ENCODE measurements at regions not wholly inside any gene's neighbourhood (a gene's known extent, or its start where the extent isn't known, plus 50 kb on each side); places are given as distances from the start of the nearest gene placed in this dataset.

DNA sequence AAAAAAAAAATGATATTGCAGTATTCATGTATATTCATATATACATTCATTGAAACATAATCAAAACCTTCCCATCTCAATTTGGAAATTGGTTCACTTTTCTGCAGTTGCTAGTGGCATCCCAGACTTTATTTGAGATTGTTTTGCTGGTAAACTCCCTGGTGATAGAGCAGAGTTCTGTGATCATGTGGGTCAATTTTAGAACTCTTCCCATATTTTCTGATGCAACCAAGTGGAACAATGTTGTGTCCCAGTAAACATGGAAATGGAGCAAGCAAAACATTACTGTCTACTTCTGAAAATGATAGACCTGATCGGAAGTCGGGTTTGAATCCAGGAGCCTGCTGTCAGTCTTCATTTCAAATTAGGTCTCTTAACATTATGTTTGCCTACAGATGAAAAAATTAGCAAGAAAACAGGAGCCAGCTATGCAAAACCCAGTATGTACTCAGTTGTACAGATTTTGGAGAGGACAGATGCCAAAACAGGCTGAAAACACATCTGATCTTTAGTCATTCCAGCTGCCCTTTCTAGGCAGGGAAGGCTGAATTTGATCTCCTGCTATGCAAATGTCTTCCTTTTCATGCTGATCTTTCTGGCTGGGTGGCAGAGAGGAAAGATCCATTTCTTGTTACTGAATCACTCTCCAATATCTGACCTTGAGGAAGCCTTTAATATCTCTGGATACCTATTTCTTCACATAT, 786.6 kb upstream of the SOX9 start:
- Mint-ChIP-seq H3K4me1 (no peaks in the 10 kb centered on the region), H3K36me3 (ENCODE audit: low read depth) (no peaks in the 10 kb centered on the region), H3K9me3 (peaks cover 2% of the 10 kb centered on the region), H3K4me3 (no peak overlapping the region), H3K27ac (no peak overlapping the region), H3K27me3 (no peaks in the 10 kb centered on the region)
- DNase-seq, result no peak
- ChIA-PET CTCF (no interaction called here), POLR2A (no interaction called here)

DNA sequence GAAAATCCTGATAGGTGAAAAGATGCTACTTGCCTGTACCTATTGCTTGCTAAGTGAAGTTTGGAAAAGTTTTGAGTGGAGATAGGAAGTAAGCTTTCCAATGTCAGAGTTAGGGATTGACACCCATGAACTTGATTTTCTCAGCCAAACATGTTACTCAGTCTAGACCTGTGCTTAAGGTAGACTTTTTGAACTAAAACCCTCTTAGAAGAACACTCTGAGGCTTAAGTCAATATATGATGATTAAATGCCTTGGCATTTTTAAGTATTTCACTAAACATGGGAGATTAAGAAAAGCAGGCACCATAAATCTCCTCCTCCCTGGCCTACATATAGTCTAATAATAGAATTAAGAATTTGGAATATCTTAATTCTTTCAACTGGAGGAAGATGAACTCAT, 785.6 kb upstream of the SOX9 start:
- Mint-ChIP-seq H3K9me3 (peaks cover 2% of the 10 kb centered on the region), H3K4me1 (no peaks in the 10 kb centered on the region), H3K27ac (no peak overlapping the region), H3K36me3 (ENCODE audit: low read depth) (no peaks in the 10 kb centered on the region), H3K4me3 (no peak overlapping the region), H3K27me3 (no peaks in the 10 kb centered on the region)
- ChIA-PET CTCF (no interaction called here), POLR2A (no interaction called here)
- DNase-seq, result no peak

DNA sequence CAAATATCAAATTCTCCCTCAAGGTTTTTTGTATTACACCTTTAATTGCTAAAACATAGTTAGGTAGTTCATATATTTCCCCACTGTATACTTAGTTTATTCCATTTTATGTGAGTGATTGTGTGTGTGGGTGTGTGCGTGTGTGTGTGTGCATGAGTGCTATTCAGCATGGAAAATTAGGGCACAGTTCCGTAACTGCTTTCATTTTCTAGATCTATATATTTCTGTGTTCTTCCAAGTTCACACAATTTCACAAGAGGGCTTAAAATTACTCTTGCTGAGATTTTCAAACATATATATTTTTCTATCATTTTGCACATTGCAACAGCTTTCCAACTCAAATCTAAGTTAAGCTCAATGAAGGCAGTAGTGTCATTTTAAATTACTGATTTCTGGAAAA, 782.9 kb upstream of the SOX9 start:
- Mint-ChIP-seq H3K4me1 (no peaks in the 10 kb centered on the region), H3K27ac (no peak overlapping the region), H3K9me3 (peaks cover 13% of the 10 kb centered on the region), H3K27me3 (no peaks in the 10 kb centered on the region), H3K36me3 (ENCODE audit: low read depth) (no peaks in the 10 kb centered on the region), H3K4me3 (no peak overlapping the region)
- CTCF ChIA-PET, result no interaction called here
- no peak for DNase-seq
- POLR2A ChIA-PET, result no interaction called here

DNA sequence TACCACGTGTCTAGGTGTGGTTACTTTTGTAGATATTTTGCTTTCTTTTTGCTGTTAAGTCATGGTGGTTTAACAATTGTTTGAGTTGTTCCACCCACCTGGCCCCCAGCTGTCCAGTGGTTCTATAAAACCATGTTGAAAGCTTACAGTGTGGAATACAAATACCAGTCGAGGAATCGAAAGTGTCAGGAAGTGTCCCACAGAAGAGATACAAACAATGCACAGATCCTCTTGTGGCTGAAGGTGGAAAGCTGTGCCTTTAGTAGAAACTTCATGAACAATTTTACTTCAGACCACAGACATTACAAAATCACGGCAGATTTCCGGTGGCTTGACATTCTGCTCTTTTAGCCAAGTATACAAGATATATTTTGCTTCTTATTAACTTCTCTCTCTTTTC, 782.4 kb upstream of the SOX9 start:
- no peak overlapping the region for H3K27ac Mint-ChIP-seq
- no peaks in the 10 kb centered on the region for H3K4me1 Mint-ChIP-seq
- peaks cover 13% of the 10 kb centered on the region for H3K9me3 Mint-ChIP-seq
- no peak for DNase-seq
- H3K4me3 Mint-ChIP-seq, result no peak overlapping the region
- POLR2A ChIA-PET, result no interaction called here
- H3K36me3 Mint-ChIP-seq (ENCODE audit: low read depth), result no peaks in the 10 kb centered on the region
- no peaks in the 10 kb centered on the region for H3K27me3 Mint-ChIP-seq
- CTCF ChIA-PET, result no interaction called here

DNA sequence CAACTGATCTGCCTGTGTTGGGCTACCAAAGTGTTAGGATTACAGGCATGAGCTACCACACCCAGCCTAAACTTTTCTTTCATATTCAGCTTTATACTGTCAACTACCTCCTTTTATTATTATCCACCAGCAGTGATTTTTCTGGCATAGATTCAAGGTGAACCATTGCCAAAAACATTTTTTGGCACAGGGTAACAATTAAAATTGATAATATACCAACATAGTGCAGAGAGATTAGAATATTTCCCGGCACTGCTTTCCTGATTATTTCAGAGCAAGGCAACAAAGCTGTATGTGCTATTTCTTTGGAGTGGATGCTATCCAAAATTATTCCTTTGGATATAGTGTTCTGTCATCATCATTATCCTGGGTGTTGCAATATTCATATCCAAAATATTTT, 781.6 kb upstream of the SOX9 start:
- no peaks in the 10 kb centered on the region for H3K4me1 Mint-ChIP-seq
- ChIA-PET CTCF (no interaction called here), POLR2A (no interaction called here)
- no peaks in the 10 kb centered on the region for H3K36me3 Mint-ChIP-seq (ENCODE audit: low read depth)
- H3K9me3 Mint-ChIP-seq, result peaks cover 13% of the 10 kb centered on the region
- DNase-seq, result no peak
- no peaks in the 10 kb centered on the region for H3K27me3 Mint-ChIP-seq
- no peak overlapping the region for H3K27ac Mint-ChIP-seq
- no peak overlapping the region for H3K4me3 Mint-ChIP-seq

DNA sequence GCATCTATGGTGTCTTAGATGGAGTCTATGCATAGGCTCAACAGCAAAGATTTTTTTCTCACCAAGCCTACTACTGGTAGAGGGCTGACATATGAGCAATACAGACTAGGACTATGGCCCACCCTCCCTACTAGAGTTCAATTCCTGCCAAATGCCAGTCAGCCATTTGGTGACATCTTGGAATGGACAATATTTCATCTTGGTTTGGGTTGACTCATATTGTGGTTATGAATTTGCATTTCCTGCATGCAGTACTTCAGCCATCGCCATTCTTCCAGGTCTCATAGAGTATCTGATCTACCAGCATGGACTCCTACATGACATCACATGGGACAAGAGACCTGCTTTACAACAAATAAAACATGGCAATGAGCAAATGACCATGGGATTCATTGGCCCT, 778.1 kb upstream of the SOX9 start:
- Mint-ChIP-seq H3K27ac (no peak overlapping the region), H3K4me1 (no peaks in the 10 kb centered on the region), H3K36me3 (ENCODE audit: low read depth) (no peaks in the 10 kb centered on the region), H3K9me3 (peaks cover 13% of the 10 kb centered on the region), H3K27me3 (no peaks in the 10 kb centered on the region), H3K4me3 (no peak overlapping the region)
- ChIA-PET POLR2A (no interaction called here), CTCF (no interaction called here)
- DNase-seq, result no peak

DNA sequence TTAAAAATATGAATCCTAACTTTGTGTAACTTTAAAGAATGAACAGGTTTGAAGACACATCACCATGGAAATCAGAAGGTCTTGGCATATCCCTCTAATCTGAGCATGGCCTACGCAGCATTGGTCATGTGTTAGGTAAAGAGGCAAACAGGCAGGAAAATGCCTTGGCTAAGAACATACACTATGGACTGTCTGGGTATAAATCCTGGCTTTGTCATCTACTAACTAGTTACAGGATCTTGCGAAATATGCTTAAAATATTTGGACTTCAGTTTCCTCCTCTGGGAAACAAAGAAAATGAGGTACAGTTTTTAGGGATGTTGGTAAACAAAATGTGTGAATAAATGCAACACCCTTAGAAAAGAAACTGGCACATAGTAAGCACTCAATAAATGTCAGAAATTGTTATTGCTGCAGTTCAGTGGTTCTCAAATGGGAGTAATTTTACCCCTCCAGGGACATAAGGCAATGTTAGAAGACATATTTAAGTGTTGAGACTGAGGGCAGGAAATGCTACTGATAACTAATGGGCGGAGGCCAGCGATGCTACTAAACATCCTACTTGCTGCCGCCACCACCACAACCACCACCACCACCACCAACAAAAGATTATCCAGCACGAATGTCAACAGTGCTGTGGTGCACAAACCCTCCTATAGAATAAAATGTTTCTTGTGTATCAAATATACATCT, 770.8 kb upstream of the SOX9 start:
- Mint-ChIP-seq H3K4me3 (no peak overlapping the region), H3K4me1 (no peaks in the 10 kb centered on the region), H3K27me3 (no peaks in the 10 kb centered on the region), H3K9me3 (peaks cover 6% of the 10 kb centered on the region), H3K27ac (no peak overlapping the region), H3K36me3 (ENCODE audit: low read depth) (no peaks in the 10 kb centered on the region)
- ChIA-PET POLR2A (no interaction called here), CTCF (no interaction called here)
- DNase-seq, result no peak

DNA sequence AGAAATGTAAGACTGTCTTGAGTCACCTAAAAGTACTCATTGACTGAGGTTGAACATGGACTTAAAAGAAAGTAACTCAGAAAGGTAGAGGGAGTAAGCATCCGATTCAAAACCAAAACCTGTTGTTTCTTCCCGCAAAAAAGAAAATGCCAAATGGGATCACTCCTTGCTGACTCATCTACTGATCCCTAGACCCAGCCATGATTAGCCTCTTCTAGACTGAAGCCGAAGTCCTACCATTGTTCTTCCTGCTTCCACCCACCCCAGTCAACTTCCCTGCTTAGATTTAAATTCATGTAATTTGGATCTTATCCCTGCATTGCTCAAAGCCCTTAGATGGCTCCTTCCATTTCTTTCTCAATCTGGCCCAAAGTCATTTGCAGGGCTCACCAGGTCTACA, 760.5 kb upstream of the SOX9 start:
- H3K36me3 Mint-ChIP-seq (ENCODE audit: low read depth), result no peaks in the 10 kb centered on the region
- no peak for DNase-seq
- POLR2A ChIA-PET, result no interaction called here
- H3K27ac Mint-ChIP-seq, result no peak overlapping the region
- peaks cover 22% of the 10 kb centered on the region for H3K9me3 Mint-ChIP-seq
- no peaks in the 10 kb centered on the region for H3K27me3 Mint-ChIP-seq
- no peaks in the 10 kb centered on the region for H3K4me1 Mint-ChIP-seq
- no peak overlapping the region for H3K4me3 Mint-ChIP-seq
- CTCF ChIA-PET, result no interaction called here

DNA sequence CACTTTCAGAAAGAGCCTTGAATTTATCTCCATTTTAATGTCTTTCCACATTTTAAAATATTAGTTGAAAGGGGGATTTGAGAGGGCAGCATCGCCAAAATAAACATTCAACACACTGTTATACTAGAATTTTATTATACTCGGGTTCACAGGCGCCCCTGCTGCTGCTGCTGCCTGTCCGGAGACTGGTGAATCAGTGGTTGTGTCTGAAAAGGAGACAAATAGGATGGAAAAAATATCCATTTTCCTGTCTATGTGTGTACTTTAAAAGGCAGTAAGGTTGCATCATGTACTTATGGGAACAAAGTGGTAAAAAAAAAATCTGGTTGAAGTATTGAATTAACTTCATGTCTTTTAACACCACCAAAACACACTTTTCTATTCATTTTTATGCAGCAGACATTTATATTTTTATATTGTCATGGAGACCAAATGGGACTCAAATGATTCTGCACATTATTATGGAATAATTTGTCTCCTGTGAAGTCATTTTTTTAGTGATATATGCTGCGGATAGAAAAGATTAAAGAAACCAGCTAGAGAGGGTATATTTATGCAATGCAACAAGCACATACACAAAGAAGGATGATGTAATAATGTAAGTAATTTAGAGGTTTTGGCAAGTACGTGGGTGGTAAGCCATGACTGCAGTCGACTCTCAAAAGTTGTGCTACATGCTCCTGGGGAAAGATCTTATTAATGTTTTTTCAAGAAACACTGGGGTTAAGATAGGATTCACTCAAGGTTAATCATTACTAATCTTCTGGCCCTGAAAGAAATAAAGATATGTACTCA, 759.0 kb upstream of the SOX9 start:
- CTCF ChIA-PET, result no interaction called here
- POLR2A ChIA-PET, result no interaction called here

DNA sequence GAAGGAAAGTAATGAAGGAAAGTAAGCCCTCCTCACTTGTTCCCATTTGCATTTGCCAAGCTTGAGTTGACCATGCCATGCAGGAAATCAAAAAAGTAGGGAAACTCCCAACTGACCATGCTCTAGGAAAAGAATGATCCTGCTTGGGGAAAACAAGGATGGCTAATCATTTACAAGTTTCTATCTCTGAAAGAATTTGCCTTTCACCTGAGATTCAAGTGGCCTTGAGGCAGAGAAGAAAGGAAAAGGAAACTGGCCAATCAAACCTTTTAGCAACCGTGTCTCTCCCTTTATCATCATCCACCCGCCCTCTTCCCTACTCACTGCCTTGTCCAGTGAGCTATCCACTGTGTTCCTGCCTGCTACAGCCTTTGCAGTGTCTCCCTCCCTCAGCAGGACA, 757.2 kb upstream of the SOX9 start:
- peaks cover 25% of the 10 kb centered on the region for H3K9me3 Mint-ChIP-seq
- H3K27me3 Mint-ChIP-seq, result no peaks in the 10 kb centered on the region
- no peaks in the 10 kb centered on the region for H3K4me1 Mint-ChIP-seq
- peak overlapping the region; percentile 50 for H3K27ac Mint-ChIP-seq
- ChIA-PET POLR2A (no interaction called here), CTCF (no interaction called here)
- H3K4me3 Mint-ChIP-seq, result no peak overlapping the region
- H3K36me3 Mint-ChIP-seq (ENCODE audit: low read depth), result no peaks in the 10 kb centered on the region
- no peak for DNase-seq

More for the DNA sequence above, 759.0 kb upstream of the SOX9 start:
- Mint-ChIP-seq H3K27ac (no peak overlapping the region), H3K36me3 (ENCODE audit: low read depth) (no peaks in the 10 kb centered on the region), H3K9me3 (peaks cover 28% of the 10 kb centered on the region), H3K4me1 (no peaks in the 10 kb centered on the region), H3K27me3 (no peaks in the 10 kb centered on the region), H3K4me3 (no peak overlapping the region)
- DNase-seq, result no peak

DNA sequence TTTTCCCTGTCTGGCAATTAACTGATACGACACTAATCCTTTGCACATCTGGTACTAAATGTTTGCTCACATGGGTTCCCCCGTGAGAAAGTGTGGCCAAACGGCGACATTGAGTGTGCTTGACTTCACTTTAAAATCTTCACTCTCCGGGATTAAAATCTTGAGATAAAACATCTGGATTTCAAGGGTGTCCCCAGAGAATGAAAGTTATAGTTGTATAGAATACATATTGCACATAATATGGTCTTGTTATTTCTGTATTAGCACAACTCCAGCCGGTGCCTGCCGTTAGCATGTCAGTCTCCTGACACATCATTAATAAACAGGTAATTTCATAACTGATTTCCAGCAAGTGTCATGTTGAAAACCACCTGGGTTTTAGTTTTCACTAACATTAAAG, 749.0 kb upstream of the SOX9 start:
- DNase-seq, result no peak
- ChIA-PET POLR2A (no interaction called here), CTCF (no interaction called here)
- no peaks in the 10 kb centered on the region for H3K27me3 Mint-ChIP-seq
- H3K4me3 Mint-ChIP-seq, result no peak overlapping the region
- H3K4me1 Mint-ChIP-seq, result no peaks in the 10 kb centered on the region
- no peaks in the 10 kb centered on the region for H3K36me3 Mint-ChIP-seq (ENCODE audit: low read depth)
- H3K9me3 Mint-ChIP-seq, result peaks cover 10% of the 10 kb centered on the region
- no peak overlapping the region for H3K27ac Mint-ChIP-seq

DNA sequence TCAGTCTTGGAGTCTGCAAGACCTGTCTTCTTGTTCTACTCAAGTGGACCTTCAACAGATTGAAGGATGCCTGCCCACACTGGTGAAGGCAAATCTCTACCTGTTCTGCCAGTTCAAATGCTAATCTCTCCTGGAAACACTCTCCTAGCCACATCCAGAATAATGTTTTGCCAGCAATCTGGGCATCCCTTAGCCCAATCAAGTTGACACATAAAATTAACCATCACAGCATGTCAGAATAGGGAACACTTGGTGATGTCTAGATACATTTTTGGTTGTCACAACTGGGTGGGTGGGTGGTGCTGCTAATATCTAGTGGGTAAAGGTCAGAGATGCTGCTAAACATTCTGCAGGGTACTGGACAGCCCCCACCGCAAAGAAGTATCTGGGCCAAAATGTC, 744.9 kb upstream of the SOX9 start:
- Mint-ChIP-seq H3K4me1 (no peaks in the 10 kb centered on the region), H3K36me3 (ENCODE audit: low read depth) (no peaks in the 10 kb centered on the region), H3K27me3 (no peaks in the 10 kb centered on the region), H3K9me3 (peaks cover 9% of the 10 kb centered on the region), H3K4me3 (no peak overlapping the region), H3K27ac (no peak overlapping the region)
- POLR2A ChIA-PET, result no interaction called here
- CTCF ChIA-PET, result no interaction called here
- no peak for DNase-seq

DNA sequence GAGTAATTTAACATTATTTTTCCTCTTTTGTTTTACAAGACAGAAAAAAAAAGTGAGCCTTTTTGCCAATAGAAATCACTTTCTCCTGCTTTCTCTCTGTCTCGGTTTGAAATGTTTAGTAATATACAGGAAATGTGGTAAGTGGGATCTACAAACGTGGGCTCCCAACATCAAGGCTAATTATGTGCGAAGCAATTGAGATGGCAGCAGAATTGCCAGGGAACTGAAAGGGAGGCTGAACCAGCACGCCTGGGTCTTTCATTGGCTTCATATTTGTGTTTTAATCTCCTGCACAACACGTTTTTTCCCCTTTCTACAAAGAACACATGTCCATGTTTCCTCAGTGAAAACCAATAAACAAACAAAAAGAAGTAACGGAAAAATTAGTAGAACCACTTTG, 743.9 kb upstream of the SOX9 start:
- Mint-ChIP-seq H3K4me3 (no peak overlapping the region), H3K4me1 (no peaks in the 10 kb centered on the region), H3K27ac (no peak overlapping the region), H3K27me3 (no peaks in the 10 kb centered on the region), H3K36me3 (ENCODE audit: low read depth) (no peaks in the 10 kb centered on the region), H3K9me3 (peaks cover 9% of the 10 kb centered on the region)
- ChIA-PET POLR2A (no interaction called here), CTCF (no interaction called here)
- DNase-seq, result no peak

DNA sequence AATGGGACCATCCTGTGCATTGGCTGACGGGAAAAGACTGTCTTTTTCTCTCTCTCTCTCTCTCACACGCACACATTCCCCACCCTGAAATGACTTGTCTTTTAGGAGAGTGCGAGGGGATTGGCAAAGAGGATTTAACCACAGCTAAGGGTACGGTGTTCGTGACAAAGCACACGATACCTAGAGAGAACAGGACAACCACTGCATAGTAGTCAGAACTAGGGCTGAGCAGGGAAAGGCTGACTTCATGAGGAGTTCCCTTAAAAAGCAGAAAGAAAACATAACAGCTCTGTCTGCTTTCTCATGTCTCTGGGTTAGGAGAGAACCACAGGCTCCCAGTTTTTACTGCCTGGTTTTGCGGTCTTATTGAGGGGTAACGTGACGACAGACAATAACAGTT, 742.8 kb upstream of the SOX9 start:
- Mint-ChIP-seq H3K36me3 (ENCODE audit: low read depth) (no peaks in the 10 kb centered on the region), H3K27me3 (no peaks in the 10 kb centered on the region), H3K4me3 (no peak overlapping the region), H3K27ac (no peak overlapping the region), H3K4me1 (no peaks in the 10 kb centered on the region), H3K9me3 (peaks cover 9% of the 10 kb centered on the region)
- ChIA-PET CTCF (no interaction called here), POLR2A (no interaction called here)
- DNase-seq, result no peak
